ENCODE measurements at regions not wholly inside any gene's neighbourhood (a gene's known extent, or its start where the extent isn't known, plus 50 kb on each side); places are given as distances from the start of the nearest gene placed in this dataset.
"Not testable (repeated sequence)": the region's sequence is repeated elsewhere in the genome, so short reads cannot be mapped to it uniquely, and the experiment has no call there.

DNA sequence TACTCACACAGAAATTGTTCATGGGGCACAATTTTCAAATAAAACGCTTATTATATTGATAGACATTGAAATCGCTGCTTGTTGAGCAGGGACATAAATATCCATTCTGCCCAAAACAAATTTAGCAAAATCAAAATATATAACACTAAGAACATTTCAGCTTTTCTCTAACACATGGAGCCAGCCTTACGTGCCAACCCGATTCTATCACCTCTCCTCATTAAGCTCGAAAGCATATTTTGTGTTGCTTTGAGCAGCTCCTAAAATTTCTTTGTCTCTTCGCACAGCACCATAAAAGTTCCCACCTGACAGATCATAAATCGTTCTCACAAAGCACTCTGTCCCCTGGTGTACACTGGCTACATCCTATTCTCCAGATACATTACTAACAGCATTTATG, 1034.4 kb upstream of the KLHL29 start:
- no peak for DNase-seq (ENCODE audit: low read depth, low spot score)

DNA sequence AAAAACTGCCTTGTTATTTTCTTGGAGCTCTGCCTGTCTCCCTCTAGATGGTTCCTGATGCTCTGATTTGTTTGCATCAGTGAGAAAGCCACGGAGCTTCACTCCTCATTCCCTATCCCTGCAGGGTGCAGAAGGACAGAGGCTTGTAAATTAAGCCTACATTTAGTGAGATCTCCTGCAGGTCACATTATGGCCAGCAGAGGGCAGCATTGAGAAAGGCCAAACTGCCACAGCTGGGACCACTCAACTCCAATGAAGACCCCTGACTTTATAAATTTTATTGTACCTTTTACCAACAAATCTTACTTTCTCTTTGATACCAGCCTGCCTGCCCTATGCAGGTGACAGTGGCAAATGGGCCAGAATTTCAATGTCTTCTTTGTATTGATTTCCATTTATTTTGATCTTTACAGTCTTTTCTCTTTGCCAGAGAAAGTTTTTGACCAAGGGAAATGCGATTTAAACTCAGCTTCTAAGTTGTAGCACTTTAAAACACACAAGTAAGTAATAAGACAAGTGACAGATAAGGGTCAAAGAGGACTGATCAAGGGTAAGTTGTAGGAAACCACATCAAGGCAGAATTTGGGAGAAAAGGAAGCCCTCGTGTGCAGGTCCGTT, 1029.1 kb upstream of the KLHL29 start:
- peak; percentile 40 for DNase-seq (ENCODE audit: low read depth, low spot score)

DNA sequence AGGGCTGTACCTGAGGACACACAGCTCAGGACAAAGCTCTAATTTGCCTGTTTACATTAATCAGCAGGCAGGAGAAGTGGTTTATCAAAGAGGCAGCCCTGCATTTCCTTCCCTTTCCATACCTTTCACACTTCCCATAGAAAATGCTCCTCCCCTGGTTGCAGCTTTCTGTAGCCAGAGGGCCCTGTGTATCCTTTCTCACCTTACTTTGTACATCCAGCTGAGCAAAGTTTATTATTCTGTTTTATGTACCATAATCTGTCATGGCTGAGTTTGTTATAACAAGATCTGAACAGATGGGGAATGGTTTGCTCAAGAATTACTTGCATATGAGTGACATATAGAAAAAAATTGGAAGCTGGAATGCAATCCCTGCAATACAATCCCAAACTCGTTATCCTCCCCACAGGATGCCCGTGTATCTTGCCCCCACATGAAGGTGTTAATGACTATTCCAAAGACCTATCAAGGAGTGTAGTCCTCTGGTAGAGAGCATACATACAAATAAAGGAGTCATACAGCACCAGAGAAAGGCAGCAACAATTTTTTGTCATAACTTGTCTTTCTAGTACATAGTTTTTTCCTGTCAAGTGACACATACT, 1025.8 kb upstream of the KLHL29 start:
- DNase-seq (ENCODE audit: low read depth, low spot score): no peak

DNA sequence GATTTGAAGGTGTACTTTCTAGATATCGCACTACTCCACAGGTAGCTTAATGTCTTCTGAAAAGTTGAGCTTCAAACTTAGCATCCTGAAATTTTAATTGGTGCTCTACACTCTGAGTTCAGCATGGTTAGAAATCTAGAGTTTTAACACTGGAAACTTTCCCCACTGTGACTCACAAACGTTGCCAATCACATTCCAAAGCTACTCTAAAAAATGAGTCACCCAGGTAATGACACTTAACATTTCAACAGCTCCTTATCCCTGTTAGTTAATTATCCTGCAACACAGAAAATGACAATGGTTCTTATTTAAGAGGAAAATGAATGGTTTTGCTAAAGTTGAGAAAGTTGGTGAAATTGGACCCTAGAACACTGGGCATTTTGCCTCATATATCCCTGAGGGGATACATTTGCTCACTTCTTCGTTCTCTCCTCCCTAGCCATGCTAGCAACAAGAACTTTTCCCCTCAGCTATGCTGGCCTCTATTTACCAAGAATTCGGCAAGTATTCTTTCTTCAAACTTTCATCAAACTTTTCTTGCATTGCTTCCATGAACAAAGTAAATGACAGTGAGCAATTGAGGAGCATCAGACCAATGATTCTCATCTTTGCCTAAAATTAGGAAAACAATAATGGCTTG, 1024.1 kb upstream of the KLHL29 start:
- peak; percentile 33 for DNase-seq (ENCODE audit: low read depth, low spot score)

DNA sequence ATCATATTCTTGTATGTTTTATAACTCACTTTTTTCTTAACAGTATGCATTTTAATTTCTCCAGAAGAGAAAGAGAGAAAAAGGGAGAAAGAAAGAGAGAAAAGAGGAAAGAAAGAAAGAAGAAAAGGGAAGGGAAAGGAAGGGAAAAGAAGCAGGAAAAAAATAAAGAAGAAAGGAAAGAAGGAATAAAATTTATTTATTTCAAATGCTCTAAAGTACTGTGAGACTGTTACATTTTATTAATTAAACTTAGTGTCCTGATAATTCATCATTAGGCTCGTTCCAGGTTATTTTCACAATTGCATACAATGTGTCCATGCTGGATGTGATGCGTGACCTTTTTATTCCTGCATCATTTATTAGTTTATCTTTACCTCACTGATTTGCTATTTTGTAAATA, 1023.4 kb upstream of the KLHL29 start:
- DNase-seq (ENCODE audit: low read depth, low spot score): no peak

DNA sequence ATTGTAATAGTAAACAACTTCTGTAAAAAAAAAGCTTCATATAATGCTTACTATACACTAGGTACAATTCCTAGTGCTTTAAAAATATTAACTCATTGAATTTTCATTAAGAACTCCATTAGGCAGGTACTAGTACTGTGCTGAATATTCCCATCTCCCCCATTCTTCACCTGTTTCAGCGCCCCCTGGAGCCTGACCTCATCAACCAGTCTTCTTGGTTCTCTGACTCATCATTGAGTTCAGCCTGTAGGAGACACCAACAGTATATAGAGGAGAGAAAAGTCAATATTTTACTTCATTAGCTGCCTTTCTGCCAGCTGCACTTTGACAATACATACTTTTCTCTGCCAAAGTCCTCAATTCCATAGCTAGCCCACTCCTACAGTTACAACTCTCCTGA, 1009.9 kb upstream of the KLHL29 start:
- DNase-seq (ENCODE audit: low read depth, low spot score): no peak

DNA sequence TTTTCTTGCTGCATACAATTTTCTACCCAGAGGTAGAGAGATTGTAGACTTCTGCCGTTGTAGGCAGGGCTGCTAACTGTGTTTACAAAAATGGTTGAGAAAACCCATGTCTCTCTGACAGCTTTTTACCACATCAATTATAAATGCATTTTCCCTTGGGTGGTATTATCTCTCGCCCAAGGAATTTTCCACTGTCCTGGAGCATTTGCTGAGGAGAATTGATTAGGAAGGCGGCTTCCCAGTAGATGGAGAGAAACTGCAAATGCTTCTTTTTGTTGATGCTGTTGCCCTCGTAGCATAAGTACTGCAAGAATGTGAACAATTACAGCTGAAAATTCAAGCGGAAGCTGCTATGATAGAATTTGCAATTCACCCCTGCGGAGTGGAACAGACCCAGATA, 1007.7 kb upstream of the KLHL29 start:
- DNase-seq (ENCODE audit: low read depth, low spot score): no peak

DNA sequence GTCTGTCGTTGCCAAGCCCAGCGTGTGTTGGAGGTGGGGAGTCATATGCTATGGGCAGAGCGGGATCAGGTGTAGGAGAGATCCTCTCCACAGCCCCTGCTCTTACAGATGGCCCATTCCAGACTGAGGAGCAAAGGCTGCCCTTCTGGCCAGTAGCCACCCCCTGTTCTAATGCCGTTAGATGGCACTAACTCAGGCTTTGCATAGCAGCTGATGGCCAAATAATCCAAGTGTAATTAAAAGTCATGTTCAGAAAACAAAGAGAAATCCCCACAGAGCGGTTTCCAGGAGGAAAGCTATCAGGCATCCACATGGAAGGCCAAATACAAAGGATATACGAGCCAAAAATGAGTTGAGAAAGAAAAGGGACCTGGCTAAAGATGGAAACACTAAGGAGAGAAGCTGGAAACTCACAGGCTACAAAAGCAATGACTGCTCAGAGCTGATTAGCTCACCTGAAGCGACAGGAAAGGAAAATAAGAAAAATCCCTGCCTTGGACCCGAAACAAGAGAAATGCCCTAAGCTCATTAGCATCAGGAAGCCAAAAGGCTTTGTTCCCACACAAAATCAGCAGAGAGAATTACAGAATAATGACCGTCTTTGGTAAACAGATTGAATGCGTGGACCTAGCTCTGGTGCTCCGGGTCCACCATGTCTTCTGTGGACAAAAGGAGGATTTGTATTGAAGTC, 1002.4 kb upstream of the KLHL29 start:
- peak; percentile 1 for DNase-seq (ENCODE audit: low read depth, low spot score)

GRCh38 chr2:22397847-22398246, 987.1 kb upstream of the KLHL29 start:
- DNase-seq (ENCODE audit: low read depth, low spot score): no peak

- DNase-seq (ENCODE audit: low read depth, low spot score): no peak
These were observed 981.2 kb upstream of the KLHL29 start for GRCh38 chr2:22403748-22404147.

DNA sequence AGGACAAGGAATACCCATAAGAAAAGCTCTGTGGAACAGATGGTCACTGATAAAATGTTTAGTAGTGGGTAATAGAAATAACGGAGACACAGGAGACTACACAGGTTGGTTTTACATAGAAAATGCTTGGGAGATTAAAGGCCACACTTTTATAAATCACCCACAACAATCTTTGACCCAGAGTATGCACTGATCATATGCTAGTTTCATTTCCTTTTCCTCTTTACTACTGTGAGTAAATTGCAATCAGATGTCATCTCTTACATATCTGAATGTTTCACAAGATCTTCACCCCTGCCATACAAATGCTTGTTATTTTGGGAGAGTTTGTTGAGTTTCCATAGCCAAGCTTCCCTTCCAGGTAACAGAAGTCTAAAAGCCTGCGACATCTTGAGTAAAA, 978.4 kb upstream of the KLHL29 start:
- DNase-seq (ENCODE audit: low read depth, low spot score): no peak

DNA sequence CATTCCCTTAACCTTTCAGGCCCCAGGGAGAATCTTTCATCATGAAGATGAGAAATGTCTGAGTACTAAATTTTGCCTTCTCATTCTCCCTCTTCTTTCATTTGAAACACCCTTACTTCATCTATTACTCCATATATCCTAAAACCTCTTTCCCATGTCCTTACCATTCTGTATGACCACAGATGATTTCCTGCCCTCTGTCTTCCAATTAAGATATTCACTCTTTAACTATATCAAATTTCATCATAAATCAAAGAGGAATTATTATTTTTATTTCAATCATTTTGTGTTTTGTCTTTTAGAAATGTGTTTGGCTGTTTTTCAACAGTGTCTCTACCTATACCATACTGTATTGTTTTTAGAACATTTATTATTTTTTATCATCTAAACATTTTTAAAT, 964.9 kb upstream of the KLHL29 start:
- no peak for DNase-seq (ENCODE audit: low read depth, low spot score)

GRCh38 chr2:22442051-22442450, 942.9 kb upstream of the KLHL29 start:
- no peak for DNase-seq (ENCODE audit: low read depth, low spot score)

- no peak for DNase-seq (ENCODE audit: low read depth, low spot score)
These were observed 940.7 kb upstream of the KLHL29 start for GRCh38 chr2:22444281-22444680.

- no peak for DNase-seq (ENCODE audit: low read depth, low spot score)
These were observed 935.3 kb upstream of the KLHL29 start for GRCh38 chr2:22449696-22450095.

DNA sequence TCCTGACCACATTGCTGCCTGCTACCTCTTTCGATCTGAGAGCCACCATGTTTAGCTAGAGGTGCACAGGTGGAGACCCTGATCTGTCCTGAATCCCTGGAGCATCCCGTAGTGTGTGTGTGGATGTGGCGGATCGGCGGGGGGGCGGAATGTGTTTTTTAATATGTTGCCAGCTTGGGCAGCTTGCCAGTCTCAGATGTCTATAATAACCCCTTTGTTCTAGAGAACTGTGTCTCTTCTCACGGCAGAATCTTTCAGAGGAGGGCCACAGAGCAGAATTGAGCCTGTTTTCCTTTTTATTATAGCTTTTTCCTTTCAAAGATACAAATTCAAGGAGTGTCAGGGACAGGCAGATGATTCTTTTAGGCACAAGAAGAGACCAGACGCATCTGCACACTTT, 934.1 kb upstream of the KLHL29 start:
- DNase-seq (ENCODE audit: low read depth, low spot score): no peak

GRCh38 chr2:22454826-22455485, 930.0 kb upstream of the KLHL29 start:
- no peak for DNase-seq (ENCODE audit: low read depth, low spot score)

- DNase-seq (ENCODE audit: low read depth, low spot score): no peak
These were observed 926.5 kb upstream of the KLHL29 start for GRCh38 chr2:22458440-22458839.

GRCh38 chr2:22475103-22475502, 909.9 kb upstream of the KLHL29 start:
- not testable (repeated sequence) for DNase-seq (ENCODE audit: low read depth, low spot score)

GRCh38 chr2:22478329-22478728, 906.6 kb upstream of the KLHL29 start:
- no peak for DNase-seq (ENCODE audit: low read depth, low spot score)

GRCh38 chr2:22481486-22482259, 903.3 kb upstream of the KLHL29 start:
- DNase-seq (ENCODE audit: low read depth, low spot score): no peak

Data from astrocyte of the hippocampus (primary cell).